Urinary bladder (tissue), 3 donors: ENCODE measurements at regions not wholly inside any gene's neighbourhood (a gene's known extent, or its start where the extent isn't known, plus 50 kb on each side); places are given as distances from the start of the nearest gene placed in this dataset.

Experiments used
- DNase-seq: peaks from one replicate; pipeline ENCODE4 v3.0.0-alpha.2; 2015; ENCODE audit errors: extremely low spot score
- H3K27ac ChIP-seq: one replicate; pipeline ENCODE4 v1.5.1; 2013; ENCODE audit warnings: low read depth, mild to moderate bottlenecking, moderate library complexity
- H3K36me3 ChIP-seq: one replicate; pipeline ENCODE4 v1.6.1; 2013; ENCODE audit warnings: mild to moderate bottlenecking, moderate library complexity; ENCODE audit not compliant: insufficient read depth
- H3K4me1 ChIP-seq: one replicate; pipeline ENCODE4 v1.6.1; 2013; ENCODE audit warnings: mild to moderate bottlenecking, moderate library complexity; ENCODE audit not compliant: insufficient read depth
- H3K4me3 ChIP-seq: one replicate; pipeline ENCODE4 v1.5.1; 2013; ENCODE audit warnings: low read depth, low read length
- WGBS: extraction: QIAGEN DNeasy Blood & Tissue Kit; methylation state at CpG from one replicate; pipeline ENCODE4 v1.1.7; 2013; 5-methylcytosine and 5-hydroxymethylcytosine counted together
- donor health status: healthy with polysubstance abuse.
- donor health status: healthy.

GRCh38 chr6:121499666-121500065, 64.2 kb downstream of the GJA1 start:
- DNase-seq, result no peak
- H3K36me3 ChIP-seq, result no peaks in the 10 kb centered on the region
- no peaks in the 10 kb centered on the region for H3K4me1 ChIP-seq
- H3K27ac ChIP-seq, result no peak overlapping the region
- 45% methylated on average over 2 of the region's 2 CpGs for WGBS
- no peak overlapping the region for H3K4me3 ChIP-seq

- H3K27ac ChIP-seq, result peak overlapping the region; percentile 23
- H3K36me3 ChIP-seq, result no peaks in the 10 kb centered on the region
- H3K4me3 ChIP-seq, result no peak overlapping the region
- DNase-seq, result no peak
- no peaks in the 10 kb centered on the region for H3K4me1 ChIP-seq
- 52% methylated on average over 2 of the region's 2 CpGs for WGBS
Measured at GRCh38 chr6:121503589-121503991, 68.1 kb downstream of the GJA1 start.

- H3K4me3 ChIP-seq, result no peak overlapping the region
- WGBS, result 30% methylated on average over 1 of the region's 1 CpG
- DNase-seq, result no peak
- H3K36me3 ChIP-seq, result no peaks in the 10 kb centered on the region
- no peak overlapping the region for H3K27ac ChIP-seq
- H3K4me1 ChIP-seq, result no peaks in the 10 kb centered on the region
Measured at GRCh38 chr6:121504227-121504626, 68.8 kb downstream of the GJA1 start.

- no peak for DNase-seq
- Histone ChIP-seq H3K4me3 (no peak overlapping the region), H3K27ac (no peak overlapping the region), H3K36me3 (no peaks in the 10 kb centered on the region), H3K4me1 (no peaks in the 10 kb centered on the region)
- WGBS, result 98% methylated on average over 2 of the region's 2 CpGs
Measured at GRCh38 chr6:121505284-121505683, 69.8 kb downstream of the GJA1 start.

- Histone ChIP-seq H3K4me3 (no peak overlapping the region), H3K4me1 (no peaks in the 10 kb centered on the region)
Measured at GRCh38 chr6:121506761-121507754, 71.6 kb downstream of the GJA1 start.

GRCh38 chr6:121510568-121511177, 75.2 kb downstream of the GJA1 start:
- WGBS, result 51% methylated on average over 8 of the region's 8 CpGs
- Histone ChIP-seq H3K27ac (no peak overlapping the region), H3K4me1 (no peaks in the 10 kb centered on the region), H3K36me3 (no peaks in the 10 kb centered on the region), H3K4me3 (no peak overlapping the region)
- peak; percentile 64 for DNase-seq

More at GRCh38 chr6:121506761-121507754, 71.6 kb downstream of the GJA1 start:
- Histone ChIP-seq H3K36me3 (no peaks in the 10 kb centered on the region), H3K27ac (no peak overlapping the region)
- DNase-seq, result no peak
- WGBS, result 56% methylated on average over 7 of the region's 7 CpGs

GRCh38 chr6:121515630-121516265, 80.3 kb downstream of the GJA1 start:
- Histone ChIP-seq H3K27ac (no peak overlapping the region), H3K4me3 (no peak overlapping the region), H3K36me3 (no peaks in the 10 kb centered on the region), H3K4me1 (no peaks in the 10 kb centered on the region)
- no peak for DNase-seq
- WGBS, result 98% methylated on average over 1 of the region's 1 CpG

DNA sequence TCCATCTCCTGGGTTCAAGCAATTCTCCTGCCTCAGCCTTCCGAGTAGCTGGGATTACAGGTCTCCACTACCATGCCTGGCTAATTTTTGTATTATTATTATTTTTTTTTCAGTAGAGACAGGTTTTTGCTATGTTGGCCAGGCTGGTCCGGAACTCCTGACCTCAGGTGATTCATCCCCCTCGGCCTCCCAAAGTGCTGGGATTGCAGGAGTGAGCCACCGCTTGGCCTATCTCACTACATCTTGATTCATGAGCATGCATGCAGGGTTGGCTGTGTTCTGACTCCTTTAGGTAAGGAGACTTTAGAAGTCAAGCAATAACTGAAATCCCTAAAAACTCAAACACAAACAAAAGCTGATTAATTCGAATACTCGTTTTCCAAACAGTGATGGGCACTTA, 80.9 kb downstream of the GJA1 start:
- H3K4me3 ChIP-seq, result no peak overlapping the region
- WGBS, result 90% methylated on average over 6 of the region's 6 CpGs
- H3K36me3 ChIP-seq, result no peaks in the 10 kb centered on the region
- H3K27ac ChIP-seq, result no peak overlapping the region
- H3K4me1 ChIP-seq, result no peaks in the 10 kb centered on the region
- DNase-seq, result no peak

- DNase-seq, result no peak
- Histone ChIP-seq H3K27ac (no peak overlapping the region), H3K36me3 (no peaks in the 10 kb centered on the region), H3K4me3 (no peak overlapping the region), H3K4me1 (peaks cover 2% of the 10 kb centered on the region)
- 82% methylated on average over 7 of the region's 7 CpGs for WGBS
Measured at GRCh38 chr6:121520337-121521163, 85.1 kb downstream of the GJA1 start.

DNA sequence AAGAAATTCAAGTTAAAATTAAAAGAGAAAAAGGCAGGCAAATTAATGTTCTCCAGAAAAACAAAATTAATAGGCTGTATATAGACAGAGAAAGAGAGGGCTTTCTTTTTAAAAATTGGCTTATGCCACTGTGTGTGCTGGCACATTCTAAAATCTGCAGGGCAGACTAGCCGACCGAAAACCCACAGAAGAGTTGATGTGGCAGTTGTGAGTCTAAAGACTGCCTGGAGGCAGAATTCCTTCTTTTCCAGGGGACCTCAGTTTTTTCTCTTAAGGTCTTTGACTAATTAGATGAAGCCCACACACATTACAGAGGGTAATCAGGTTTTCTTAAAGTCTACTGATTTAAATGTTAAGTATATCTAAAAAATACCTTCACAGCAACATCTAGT, 85.7 kb downstream of the GJA1 start:
- Histone ChIP-seq H3K27ac (peak overlapping the region; percentile 18), H3K36me3 (no peaks in the 10 kb centered on the region), H3K4me1 (peaks cover 2% of the 10 kb centered on the region), H3K4me3 (no peak overlapping the region)
- no peak for DNase-seq
- WGBS, result 86% methylated on average over 2 of the region's 2 CpGs

GRCh38 chr6:121522265-121522664, 86.8 kb downstream of the GJA1 start:
- WGBS, result 8% methylated on average over 2 of the region's 2 CpGs
- DNase-seq, result no peak
- H3K36me3 ChIP-seq, result no peaks in the 10 kb centered on the region
- H3K27ac ChIP-seq, result peak overlapping the region; percentile 76
- peaks cover 2% of the 10 kb centered on the region for H3K4me1 ChIP-seq
- H3K4me3 ChIP-seq, result peak overlapping the region; percentile 12

- H3K36me3 ChIP-seq, result no peaks in the 10 kb centered on the region
- WGBS, result 42% methylated on average over 3 of the region's 3 CpGs
- peak overlapping the region; percentile 12 for H3K4me3 ChIP-seq
- H3K4me1 ChIP-seq, result peaks cover 2% of the 10 kb centered on the region
- peak overlapping the region; percentile 76 for H3K27ac ChIP-seq
- DNase-seq, result no peak
Measured at GRCh38 chr6:121522771-121523386, 87.4 kb downstream of the GJA1 start.

DNA sequence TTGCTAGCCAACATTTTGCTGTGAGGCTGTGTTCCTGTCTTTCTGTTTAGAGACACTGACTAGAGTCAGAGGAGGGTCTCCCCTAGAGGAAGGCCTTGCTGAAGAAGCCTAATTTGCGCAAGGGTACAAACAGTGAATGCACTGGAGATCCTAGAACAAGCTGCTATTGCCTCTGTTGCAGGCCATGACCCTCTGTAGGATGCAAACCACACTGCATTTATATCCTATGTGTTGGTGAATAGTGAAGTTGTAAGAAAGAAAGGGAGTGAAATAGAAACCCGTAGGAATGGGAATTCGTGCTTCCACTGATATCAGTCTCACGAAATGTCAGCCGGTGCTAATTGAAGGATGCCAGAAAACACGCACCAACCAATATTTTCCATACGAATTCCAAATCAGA, 88.2 kb downstream of the GJA1 start:
- H3K27ac ChIP-seq, result no peak overlapping the region
- peaks cover 2% of the 10 kb centered on the region for H3K4me1 ChIP-seq
- no peak overlapping the region for H3K4me3 ChIP-seq
- DNase-seq, result no peak
- WGBS, result 82% methylated on average over 7 of the region's 7 CpGs
- H3K36me3 ChIP-seq, result no peaks in the 10 kb centered on the region
